HEK293 (cell line): ENCODE measurements at regions not wholly inside any gene's neighbourhood (a gene's known extent, or its start where the extent isn't known, plus 50 kb on each side); places are given as distances from the start of the nearest gene placed in this dataset.
A peak's percentile ranks its signal among the peaks of the same experiment; 100 is the strongest.
"Not testable (repeated sequence)": the region's sequence is repeated elsewhere in the genome, so short reads cannot be mapped to it uniquely, and the experiment has no call there.

Experiments used
- CTCF ChIA-PET: fragments of 350-600 bp; formaldehyde crosslinking; extraction: SDS; loops from one replicate; lab custom pipeline; 2021; ENCODE audit warnings: antibody characterized with exemption; lab: Yijun Ruan, JAX
- POLR2A ChIA-PET: fragments of 300-600 bp; formaldehyde crosslinking; extraction: SDS; loops from one replicate; lab custom pipeline; 2020; ENCODE audit warnings: antibody characterized with exemption, inconsistent platforms; lab: Yijun Ruan, JAX
- H3K27ac ChIP-seq: fragments of 200-500 bp; sonication (Bioruptor generic); 2 replicates; pipeline ENCODE4 v1.5.1; 2014; ENCODE audit warnings: low read depth, low read length, control low read depth, inconsistent platforms; ENCODE audit errors: extremely low read depth
- H3K36me3 ChIP-seq, 2 experiments: fragments of 200-500 bp in 1 of 2; sonication (Bioruptor generic) in 1 of 2; 1 replicate in 1 of 2; 2 replicates in 1 of 2; pipeline ENCODE4 v1.5.1; 2014 to 2017; ENCODE audit warnings: inconsistent platforms in 2 of 2, low read length in 2 of 2; ENCODE audit not compliant: control insufficient read depth in 2 of 2, insufficient read depth in 1 of 2
- H3K4me1 ChIP-seq: fragments of 200-500 bp; sonication (Bioruptor generic); 2 replicates; pipeline ENCODE4 v1.5.1; 2014; ENCODE audit warnings: mild to moderate bottlenecking, low read length, inconsistent platforms; ENCODE audit not compliant: control insufficient read depth, insufficient read depth
- H3K4me3 ChIP-seq: 2 replicates; pipeline ENCODE4 v1.5.1; 2011; ENCODE audit warnings: low read depth, mild to moderate bottlenecking, control low read depth, low read length, moderate library complexity
- H3K9me3 ChIP-seq: fragments of 200-500 bp; sonication (Bioruptor generic); 2 replicates; pipeline ENCODE4 v1.5.1; 2014; ENCODE audit warnings: low read depth, low read length, inconsistent platforms; ENCODE audit not compliant: control insufficient read depth, insufficient read depth
- HOXD13 ChIP-seq: sonication (generic); formaldehyde crosslinking; IDR thresholded peaks from 2 replicates; pipeline ENCODE4 v1.8.0; 2022; ENCODE audit warnings: missing genetic modification reagents, borderline replicate concordance
- PRDM6 ChIP-seq: fragments of 450-650 bp; formaldehyde crosslinking; IDR thresholded peaks from 2 replicates; pipeline ENCODE4 v1.5.1; 2017; ENCODE audit warnings: missing biosample characterization, missing genetic modification characterization
- SP2 ChIP-seq: fragments of 450-650 bp; formaldehyde crosslinking; IDR thresholded peaks from 2 replicates; pipeline ENCODE4 v1.5.1; 2016; ENCODE audit warnings: missing biosample characterization, missing genetic modification characterization
- SP3 ChIP-seq: fragments of 450-650 bp; formaldehyde crosslinking; IDR thresholded peaks from 2 replicates; pipeline ENCODE4 v1.5.1; 2016; ENCODE audit warnings: missing biosample characterization, missing genetic modification characterization
- ZFP3 ChIP-seq: fragments of 450-650 bp; formaldehyde crosslinking; IDR thresholded peaks from 2 replicates; pipeline ENCODE4 v1.5.1; 2016; ENCODE audit warnings: low read depth, missing biosample characterization, missing genetic modification characterization
- ZNF146 ChIP-seq: fragments of 450-650 bp; formaldehyde crosslinking; IDR thresholded peaks from 2 replicates; pipeline ENCODE4 v1.5.1; 2016; ENCODE audit warnings: missing biosample characterization, missing genetic modification characterization
- ZNF223 ChIP-seq: fragments of 450-650 bp; formaldehyde crosslinking; IDR thresholded peaks from 2 replicates; pipeline ENCODE4 v1.5.1; 2016; ENCODE audit warnings: missing biosample characterization, missing genetic modification characterization
- ZNF280D ChIP-seq: fragments of 450-650 bp; formaldehyde crosslinking; IDR thresholded peaks from 2 replicates; pipeline ENCODE4 v1.5.1; 2016; ENCODE audit warnings: missing biosample characterization, missing genetic modification characterization
- ZNF362 ChIP-seq: fragments of 450-650 bp; formaldehyde crosslinking; IDR thresholded peaks from 2 replicates; pipeline ENCODE4 v1.5.1; 2016; ENCODE audit warnings: missing biosample characterization, missing genetic modification characterization
- ZNF366 ChIP-seq: fragments of 450-650 bp; formaldehyde crosslinking; conservative IDR thresholded peaks from 2 replicates; pipeline ENCODE4 v1.5.1; 2016; ENCODE audit warnings: missing biosample characterization, missing genetic modification characterization
- ZNF404 ChIP-seq: fragments of 450-650 bp; formaldehyde crosslinking; IDR thresholded peaks from 2 replicates; pipeline ENCODE4 v1.5.1; 2017; ENCODE audit warnings: missing biosample characterization, missing genetic modification characterization
- ZNF555 ChIP-seq: fragments of 450-650 bp; formaldehyde crosslinking; conservative IDR thresholded peaks from 2 replicates; pipeline ENCODE4 v1.5.1; 2017; ENCODE audit warnings: missing biosample characterization, mild to moderate bottlenecking, missing genetic modification characterization, inconsistent platforms
- ZNF621 ChIP-seq: fragments of 450-650 bp; formaldehyde crosslinking; IDR thresholded peaks from 2 replicates; pipeline ENCODE4 v1.5.1; 2017; ENCODE audit warnings: missing biosample characterization, missing genetic modification characterization
- ZNF623 ChIP-seq: fragments of 450-650 bp; formaldehyde crosslinking; IDR thresholded peaks from 2 replicates; pipeline ENCODE4 v1.5.1; 2016; ENCODE audit warnings: missing biosample characterization, missing genetic modification characterization
- ZNF664 ChIP-seq: fragments of 450-650 bp; formaldehyde crosslinking; IDR thresholded peaks from 2 replicates; pipeline ENCODE4 v1.5.1; 2016; ENCODE audit warnings: missing biosample characterization, missing genetic modification characterization
- ZNF692 ChIP-seq: fragments of 450-650 bp; formaldehyde crosslinking; IDR thresholded peaks from 2 replicates; pipeline ENCODE4 v1.5.1; 2016; ENCODE audit warnings: missing biosample characterization, missing genetic modification characterization
- ZNF707 ChIP-seq: fragments of 450-650 bp; formaldehyde crosslinking; IDR thresholded peaks from 2 replicates; pipeline ENCODE4 v1.5.1; 2016; ENCODE audit warnings: missing biosample characterization, missing genetic modification characterization

- not testable (repeated sequence) for H3K36me3 ChIP-seq, H3K27ac ChIP-seq, H3K9me3 ChIP-seq, H3K4me3 ChIP-seq
- peak; percentile 67 for TF ChIP-seq ZNF146 (tag by site-specific recombination)
- TF ChIP-seq, all 188 proteins: peak for 1; not testable (repeated sequence) for 187
- POLR2A ChIA-PET, H3K4me1 ChIP-seq, CTCF ChIA-PET: not testable (repeated sequence)
These were observed 59.2 kb upstream of the TNIK start for GRCh38 chr3:171519423-171519822.

- CTCF ChIA-PET = no interaction called here
- no peak overlapping the region for H3K4me3 ChIP-seq
- TF ChIP-seq ZNF692 (tag by site-specific recombination) (no peak), ZNF280D (tag by site-specific recombination) (no peak), ZNF621 (tag by site-specific recombination) (no peak), SP2 (tag by site-specific recombination) (no peak), ZNF223 (tag by site-specific recombination) (no peak), ZNF664 (tag by site-specific recombination) (no peak), ZNF366 (no peak), HOXD13 (CRISPR knock-in tag) (no peak), ZNF404 (tag by site-specific recombination) (no peak), ZNF555 (tag by site-specific recombination) (no peak), SP3 (tag by site-specific recombination) (no peak), ZNF362 (tag by site-specific recombination) (no peak), ZFP3 (tag by site-specific recombination) (no peak), PRDM6 (no peak), ZNF623 (tag by site-specific recombination) (no peak), ZNF707 (tag by site-specific recombination) (no peak)
- H3K36me3 ChIP-seq = no peaks in the 10 kb centered on the region
- POLR2A ChIA-PET = no interaction called here
- no peaks in the 10 kb centered on the region for H3K9me3 ChIP-seq
- no peaks in the 10 kb centered on the region for H3K4me1 ChIP-seq
- H3K27ac ChIP-seq = no peak overlapping the region
These were observed 56.6 kb upstream of the TNIK start for GRCh38 chr3:171516765-171517164.
